ENCODE measurements at regions not wholly inside any gene's neighbourhood (a gene's known extent, or its start where the extent isn't known, plus 50 kb on each side); places are given as distances from the start of the nearest gene placed in this dataset.

- TF ChIP-seq, protein P1, sequence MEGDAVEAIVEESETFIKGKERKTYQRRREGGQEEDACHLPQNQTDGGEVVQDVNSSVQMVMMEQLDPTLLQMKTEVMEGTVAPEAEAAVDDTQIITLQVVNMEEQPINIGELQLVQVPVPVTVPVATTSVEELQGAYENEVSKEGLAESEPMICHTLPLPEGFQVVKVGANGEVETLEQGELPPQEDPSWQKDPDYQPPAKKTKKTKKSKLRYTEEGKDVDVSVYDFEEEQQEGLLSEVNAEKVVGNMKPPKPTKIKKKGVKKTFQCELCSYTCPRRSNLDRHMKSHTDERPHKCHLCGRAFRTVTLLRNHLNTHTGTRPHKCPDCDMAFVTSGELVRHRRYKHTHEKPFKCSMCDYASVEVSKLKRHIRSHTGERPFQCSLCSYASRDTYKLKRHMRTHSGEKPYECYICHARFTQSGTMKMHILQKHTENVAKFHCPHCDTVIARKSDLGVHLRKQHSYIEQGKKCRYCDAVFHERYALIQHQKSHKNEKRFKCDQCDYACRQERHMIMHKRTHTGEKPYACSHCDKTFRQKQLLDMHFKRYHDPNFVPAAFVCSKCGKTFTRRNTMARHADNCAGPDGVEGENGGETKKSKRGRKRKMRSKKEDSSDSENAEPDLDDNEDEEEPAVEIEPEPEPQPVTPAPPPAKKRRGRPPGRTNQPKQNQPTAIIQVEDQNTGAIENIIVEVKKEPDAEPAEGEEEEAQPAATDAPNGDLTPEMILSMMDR (conservative IDR thresholded peaks at IDR 0.05 in 1 of 2, IDR thresholded peaks at IDR 0.05 in 1 of 2; ENCODE audit: low read depth in 1 of 2, low read length in 2 of 2): no peak
- TF ChIP-seq EZH2 (IDR thresholded peaks at IDR 0.05; ENCODE audit: low read length, missing control alignments): no peak
These were observed 239.0 kb upstream of the CXCR4 start for GRCh38 chr2:136357007-136357380.
